GM19468 (cell line): ENCODE measurements at regions not wholly inside any gene's neighbourhood (a gene's known extent, or its start where the extent isn't known, plus 50 kb on each side); places are given as distances from the start of the nearest gene placed in this dataset.

Source experiments
- ATAC-seq: cut with Tn5 transposase; IDR thresholded peaks from one replicate; pipeline ENCODE4 v1.9.1; 2021; ENCODE audit warnings: mild to moderate bottlenecking, moderate library complexity, moderate number of reproducible peaks; ENCODE audit not compliant: unreplicated experiment; ENCODE audit errors: extremely low read depth

DNA sequence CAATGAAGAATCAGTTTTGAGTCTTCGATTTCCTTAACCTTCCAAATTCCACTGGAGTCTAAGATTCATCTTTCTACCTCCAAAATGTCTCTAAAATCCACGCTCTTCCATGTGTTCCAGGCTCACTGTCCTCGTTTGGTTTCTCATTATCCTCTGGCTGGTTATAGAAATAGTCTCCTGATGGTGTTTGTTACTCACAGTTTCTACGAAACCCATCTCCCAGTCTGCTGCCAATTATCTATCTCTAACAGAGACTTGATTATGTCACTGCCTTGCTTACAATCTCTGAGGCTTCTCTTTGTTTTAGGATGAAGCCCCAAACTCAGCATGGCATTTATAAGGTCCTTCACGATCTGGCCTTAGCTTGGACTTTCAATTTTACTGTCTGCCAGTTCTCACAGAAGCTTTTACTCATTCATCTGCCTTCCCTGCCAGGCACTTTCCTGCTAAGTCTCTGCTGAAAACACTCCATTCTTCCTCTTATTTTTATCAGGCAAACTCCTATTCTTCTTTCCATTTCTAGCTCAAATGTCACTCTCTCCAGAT lies 339.6 kb upstream of the SGCD start:
- no peak for ATAC-seq

DNA sequence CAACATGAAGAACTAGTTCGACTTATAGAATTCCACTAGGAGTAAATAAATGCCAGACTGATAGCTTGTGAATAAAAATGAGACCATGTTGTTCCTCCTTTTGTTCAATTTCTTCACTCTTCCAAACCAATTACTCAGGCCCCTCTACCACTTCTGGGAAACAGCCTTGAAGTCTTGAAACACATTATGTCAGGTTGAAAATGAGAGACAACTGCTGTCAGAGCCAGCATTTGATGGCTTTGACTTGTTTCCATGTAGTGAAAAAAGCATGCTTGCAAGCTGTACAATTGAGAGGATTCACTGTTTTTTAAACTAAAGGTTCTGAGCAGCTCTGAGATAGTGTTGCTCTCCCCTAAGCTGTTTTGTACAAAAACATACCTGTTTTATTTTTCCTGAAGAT lies 337.1 kb upstream of the SGCD start:
- ATAC-seq = no peak

DNA sequence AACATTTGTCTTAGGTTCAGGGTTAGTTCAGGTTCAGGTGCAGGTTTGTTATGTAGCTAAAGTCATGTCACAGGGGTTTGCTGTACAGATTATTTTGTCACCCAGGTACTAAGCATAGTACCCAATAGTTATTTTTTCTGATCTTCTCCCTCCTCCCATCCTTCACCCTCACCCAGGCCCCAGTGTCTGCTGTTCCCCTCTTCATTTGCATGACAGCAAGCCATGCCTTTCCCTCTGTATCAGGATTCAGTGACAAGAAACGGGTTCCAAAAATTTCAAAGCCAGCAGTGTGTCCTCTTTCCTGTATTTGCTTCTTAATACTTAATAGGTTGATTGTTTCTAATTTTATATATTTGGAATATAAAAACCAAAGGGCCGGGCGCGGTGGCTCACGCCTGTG lies 330.8 kb upstream of the SGCD start:
- no peak for ATAC-seq

DNA sequence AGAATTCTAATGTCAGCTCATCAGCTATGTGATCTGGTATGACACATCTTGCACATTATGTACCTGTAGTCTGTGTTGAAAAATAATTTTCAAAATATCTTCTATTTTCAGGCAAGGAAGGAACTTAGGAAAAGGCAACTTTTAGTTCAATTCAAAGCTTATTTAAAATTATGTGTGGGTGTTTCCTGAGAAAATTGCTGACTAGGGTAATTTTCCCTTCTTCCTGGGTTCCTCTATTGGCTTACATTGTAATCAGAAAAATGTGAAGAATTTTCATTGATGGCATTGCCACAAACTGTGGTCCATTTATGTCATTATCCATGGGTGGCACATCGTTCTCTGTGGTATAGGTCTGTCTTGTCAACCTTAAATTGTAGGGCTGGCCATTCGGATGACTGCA lies 328.7 kb upstream of the SGCD start:
- no peak for ATAC-seq

DNA sequence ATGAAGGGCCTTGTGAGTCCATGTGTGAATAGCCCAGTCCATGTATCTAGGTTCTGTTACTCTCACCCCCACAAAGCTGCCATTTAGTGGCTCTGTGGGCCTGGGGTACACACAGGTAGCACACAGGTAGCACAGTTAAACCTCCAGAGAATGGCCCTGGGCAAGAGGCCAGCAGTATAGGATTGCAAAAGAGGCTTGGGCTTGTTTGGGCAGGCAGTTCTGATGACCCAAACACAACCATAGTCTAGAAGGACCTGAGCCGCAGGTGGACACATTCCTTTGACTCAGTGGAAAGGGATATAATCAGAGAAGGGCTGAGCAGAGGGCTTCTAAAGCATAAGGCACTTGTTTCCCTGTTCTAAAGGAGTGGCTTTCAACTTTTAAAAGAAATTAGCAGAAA lies 326.8 kb upstream of the SGCD start:
- ATAC-seq = no peak

DNA sequence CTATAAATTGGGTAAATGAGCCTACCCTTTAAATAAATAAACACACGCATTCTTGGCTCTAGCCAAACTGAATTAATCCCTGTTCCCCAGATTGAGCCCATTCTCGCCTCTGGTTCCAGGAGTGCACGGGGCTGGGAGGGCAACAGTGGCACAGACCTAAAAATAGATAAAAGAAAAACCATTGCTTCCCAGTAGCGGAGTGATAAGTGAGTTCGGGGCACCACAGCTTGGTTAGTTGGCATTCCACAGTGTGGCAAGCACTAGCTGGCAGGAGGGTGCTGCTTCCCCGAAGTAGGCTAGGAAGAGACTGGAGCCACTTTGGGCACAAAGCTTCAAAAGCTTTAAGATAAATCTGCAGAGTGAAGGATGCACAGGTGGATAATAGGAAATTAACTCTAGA lies 322.2 kb upstream of the SGCD start:
- no peak for ATAC-seq

DNA sequence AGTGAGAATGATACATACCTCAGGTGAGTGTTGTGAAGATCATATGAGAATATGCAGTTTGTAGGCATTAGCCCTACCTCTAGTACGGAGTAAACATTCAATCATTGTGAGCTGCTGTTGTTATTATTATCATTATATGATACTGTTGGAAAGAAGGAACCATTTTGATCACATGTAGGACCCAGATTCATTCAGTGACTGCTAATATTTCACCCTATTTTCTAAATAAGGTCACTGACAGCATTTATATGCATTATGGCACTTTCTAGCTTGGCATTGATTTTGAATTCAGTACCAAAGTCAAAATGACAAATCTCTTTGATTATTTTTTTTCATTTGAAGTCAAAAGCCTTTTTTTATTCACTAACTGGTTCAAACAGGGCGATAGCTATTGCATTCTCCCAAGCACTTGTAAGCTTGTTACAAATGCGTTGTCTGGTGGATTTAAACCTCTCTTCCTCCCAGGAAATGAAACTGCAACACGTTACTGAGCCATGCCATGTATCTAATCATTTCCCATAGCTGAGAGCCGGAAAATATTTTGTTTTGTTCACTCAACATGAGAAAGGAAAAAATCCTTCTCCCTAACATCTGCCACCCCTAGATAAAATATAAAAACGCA lies 320.8 kb upstream of the SGCD start:
- no peak for ATAC-seq

DNA sequence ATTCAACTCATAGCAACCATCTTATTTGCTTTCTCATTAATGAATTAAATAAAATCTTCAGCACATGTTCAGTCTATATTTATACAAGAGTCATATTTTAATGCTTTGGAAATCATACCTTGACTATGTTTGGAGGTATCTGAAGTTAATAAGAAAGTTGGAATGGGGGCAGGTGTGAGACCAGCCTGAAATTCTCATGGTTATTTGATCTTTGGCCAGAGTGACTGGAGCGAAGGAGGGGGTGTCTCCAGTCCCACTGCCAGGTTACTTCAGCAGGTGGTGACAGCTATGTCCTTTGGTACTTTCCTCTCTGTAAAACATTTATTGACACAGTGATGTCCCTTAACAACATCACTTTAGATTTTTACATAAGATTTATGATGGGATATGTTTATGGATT lies 318.1 kb upstream of the SGCD start:
- no peak for ATAC-seq

DNA sequence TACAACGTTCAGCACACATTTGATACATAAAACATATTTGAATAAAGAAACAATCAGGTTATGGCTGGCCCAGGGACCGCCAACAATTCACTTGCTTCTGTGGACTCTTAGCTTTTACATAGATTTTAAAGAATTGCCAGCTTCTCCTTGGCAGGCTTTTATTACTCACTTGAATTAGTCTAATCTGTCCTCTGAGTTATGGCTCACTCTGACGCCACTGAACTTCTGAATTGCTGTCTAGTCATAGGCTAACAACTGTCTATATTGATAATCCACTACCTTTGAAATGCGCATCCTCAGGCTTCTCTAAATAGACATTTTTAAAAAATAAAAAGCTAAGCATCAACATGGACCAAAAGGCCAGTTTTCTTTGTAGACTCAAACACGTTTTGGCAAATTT lies 317.4 kb upstream of the SGCD start:
- ATAC-seq = no peak

DNA sequence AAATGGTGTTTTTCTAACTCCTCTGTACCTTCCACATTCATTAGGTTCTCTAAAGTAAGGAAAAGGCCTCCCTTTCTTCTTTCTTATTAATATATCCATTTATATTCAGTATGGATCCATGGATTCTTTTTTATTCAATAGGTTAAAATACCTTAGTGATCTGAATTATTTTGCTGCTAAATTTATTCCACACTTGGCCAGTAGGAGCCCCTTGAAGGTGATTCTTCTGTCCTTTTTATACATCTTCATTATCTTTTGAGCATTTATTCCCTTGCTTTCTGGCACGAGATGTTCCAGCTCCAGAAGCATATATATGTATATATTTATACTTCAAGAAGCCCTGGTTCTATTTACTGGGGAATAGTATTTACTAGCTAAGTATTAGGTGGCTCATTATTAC lies 311.8 kb upstream of the SGCD start:
- ATAC-seq = no peak

DNA sequence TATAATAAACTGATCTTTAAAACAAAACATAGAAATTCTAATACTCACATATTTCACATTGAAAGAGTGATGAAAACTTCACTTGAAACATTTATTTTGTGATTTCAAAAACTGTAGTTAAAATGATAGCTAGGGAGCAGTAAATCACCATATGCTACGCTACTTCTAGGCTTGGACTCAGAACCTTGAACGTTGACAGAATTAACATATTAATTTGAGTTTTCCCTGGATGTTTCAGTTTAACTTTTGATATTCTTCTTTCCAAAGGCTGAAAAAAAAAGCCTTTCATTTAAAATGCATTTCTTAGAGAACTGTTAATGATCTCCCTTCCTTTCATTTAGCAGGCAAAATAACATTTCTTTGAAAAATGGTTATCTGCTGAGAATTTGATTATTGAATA lies 307.8 kb upstream of the SGCD start:
- no peak for ATAC-seq

DNA sequence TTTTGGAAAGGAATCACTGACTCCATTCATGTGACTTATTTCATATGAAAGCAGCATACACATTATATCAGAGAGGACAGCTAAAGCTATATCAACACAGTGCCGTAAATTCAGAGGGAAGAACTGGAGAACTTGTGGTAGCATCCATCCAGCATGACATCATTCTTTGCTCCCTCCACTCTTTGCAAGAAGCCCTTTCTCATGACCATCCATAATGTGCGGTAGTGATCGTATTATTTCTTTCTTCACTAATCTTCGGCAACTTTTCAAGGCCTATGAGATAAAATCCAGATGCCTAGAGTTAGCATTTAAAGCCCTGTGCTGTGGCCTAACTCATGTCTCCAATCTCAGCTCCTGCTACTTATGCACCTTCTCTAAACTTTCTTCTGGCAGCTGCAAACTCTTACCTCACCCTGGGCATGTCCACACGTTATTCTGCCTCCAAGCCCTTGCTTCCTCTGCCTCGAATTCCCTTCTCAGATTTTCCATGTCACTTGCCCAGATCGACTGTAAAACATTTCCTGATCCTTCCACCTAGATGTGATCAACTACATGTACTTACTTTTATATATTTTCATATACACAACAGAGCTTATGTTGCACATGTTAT lies 307.3 kb upstream of the SGCD start:
- ATAC-seq = no peak

DNA sequence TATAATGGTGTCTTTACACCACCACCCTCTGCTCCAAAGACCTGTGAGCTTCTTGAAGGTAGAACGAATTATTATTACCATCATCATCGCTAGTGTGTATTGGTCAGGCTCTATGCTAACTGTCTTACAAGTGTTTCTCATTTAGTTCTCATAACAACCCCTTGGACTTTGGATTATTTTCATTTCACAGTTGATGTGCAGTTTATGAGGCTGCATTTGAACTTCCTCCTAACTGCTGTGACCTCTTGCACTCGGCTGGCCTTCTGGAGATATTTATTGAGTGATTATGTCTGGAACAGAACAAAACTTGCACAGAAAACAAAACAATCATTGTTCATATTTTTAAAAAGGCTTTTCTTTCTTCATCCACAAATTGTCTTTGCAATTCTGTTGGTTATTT lies 306.3 kb upstream of the SGCD start:
- no peak for ATAC-seq

DNA sequence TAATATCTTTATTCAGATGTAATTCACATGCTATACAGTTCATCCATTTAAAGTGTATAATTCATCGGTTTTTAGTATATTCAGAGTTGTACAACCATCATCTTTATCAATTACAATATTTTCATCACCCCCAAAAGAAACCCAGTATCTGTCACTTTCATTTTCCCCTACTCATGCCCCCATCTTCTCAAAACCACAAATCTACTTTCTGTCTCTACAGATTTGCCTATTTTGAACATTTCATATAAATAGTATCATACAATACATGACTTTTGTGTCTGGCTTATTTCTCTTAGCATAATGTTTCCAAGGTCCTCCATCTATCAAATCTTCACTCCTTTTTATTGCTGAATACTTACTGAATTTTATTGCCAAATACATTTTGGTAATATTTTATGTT lies 305.1 kb upstream of the SGCD start:
- no peak for ATAC-seq

DNA sequence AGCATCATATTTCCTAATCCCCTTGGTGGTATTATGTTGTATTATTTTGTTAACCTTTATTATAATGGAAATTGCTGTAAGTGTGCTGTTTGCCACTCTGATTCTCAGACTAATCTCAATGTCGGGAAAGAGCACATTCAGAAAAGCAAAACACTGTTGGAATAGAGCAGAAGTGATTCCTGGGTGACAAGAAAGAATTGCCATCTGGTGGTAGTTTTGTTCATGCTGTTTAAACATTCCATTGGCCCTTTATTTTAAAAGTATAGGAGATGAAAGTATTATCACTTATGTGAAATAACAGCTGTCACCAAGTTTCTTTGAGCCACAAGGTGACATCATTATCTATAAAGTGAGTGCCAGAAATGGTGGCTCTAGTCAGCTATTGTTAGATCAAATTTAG lies 301.3 kb upstream of the SGCD start:
- no peak for ATAC-seq

DNA sequence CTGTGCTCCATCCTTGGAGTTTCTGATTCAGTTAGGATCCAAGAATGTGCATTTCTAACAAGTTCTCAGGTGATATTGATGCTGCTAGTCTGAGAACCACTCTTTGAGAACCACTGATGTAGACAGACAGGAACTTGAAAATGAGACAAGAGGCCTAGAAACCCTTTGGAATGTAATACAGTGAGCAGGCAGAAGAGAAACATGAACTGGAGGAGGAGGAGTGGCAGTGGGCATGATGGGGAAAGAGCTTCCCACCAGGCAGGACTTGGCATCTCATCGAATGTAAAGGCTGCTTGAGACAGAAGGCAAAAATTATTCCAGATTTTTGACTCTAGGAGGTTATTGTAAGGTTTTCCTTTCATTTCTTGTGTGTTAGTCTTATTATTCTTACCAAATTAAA lies 295.8 kb upstream of the SGCD start:
- ATAC-seq = no peak

DNA sequence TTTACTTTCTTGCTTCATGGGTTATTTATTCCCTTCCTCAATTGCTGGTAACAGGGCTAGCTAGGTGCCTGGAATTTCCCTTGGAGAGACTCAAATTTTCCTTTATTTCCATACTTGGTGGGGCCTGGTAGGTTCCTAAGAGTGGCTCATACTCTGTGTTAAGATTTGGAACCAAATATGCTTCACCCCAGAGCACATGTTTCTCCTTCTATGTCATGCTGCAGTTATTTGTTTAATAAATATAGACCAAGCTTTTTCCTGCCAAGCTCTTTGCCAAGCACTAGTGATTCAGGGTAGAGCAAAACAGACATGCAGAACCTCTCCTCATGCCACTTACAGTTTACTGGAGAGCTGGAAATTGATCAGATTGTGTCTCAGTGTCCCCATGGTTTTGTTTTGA lies 290.3 kb upstream of the SGCD start:
- ATAC-seq = no peak

DNA sequence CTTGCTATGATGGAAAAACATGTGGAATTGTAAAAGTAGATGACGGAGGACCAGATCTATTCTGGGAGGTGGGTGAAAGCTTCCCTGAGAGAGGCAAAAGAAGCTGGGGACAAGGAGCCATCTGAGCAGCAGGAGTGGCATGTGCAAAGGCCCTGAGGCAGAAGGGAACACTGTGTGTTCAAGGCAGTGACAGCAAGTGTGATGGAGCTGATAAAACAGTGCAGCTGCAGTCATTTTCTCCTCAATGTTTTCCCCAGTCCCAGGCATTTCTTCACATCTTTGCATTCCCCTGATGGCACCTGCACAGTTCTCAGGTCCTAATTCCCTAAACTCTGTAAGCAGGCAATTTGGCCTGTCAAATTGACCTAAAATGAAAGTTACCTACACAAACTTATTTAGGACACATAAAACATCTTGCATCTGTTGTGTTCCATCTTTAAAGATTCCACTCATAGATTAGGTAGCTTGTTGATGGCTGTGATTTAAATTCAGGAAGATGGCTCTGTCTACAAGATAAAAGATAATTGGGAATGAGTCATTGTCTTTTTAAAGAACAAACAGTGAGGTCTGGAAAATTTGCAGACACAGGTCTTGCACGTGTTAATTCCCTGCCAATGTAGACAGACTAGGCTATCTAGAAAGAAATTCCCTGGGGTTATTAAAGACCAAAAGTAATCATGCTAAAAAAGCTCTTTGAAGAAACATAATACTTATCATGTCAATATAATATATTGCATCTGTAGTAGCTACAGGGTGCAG lies 289.6 kb upstream of the SGCD start:
- no peak for ATAC-seq

DNA sequence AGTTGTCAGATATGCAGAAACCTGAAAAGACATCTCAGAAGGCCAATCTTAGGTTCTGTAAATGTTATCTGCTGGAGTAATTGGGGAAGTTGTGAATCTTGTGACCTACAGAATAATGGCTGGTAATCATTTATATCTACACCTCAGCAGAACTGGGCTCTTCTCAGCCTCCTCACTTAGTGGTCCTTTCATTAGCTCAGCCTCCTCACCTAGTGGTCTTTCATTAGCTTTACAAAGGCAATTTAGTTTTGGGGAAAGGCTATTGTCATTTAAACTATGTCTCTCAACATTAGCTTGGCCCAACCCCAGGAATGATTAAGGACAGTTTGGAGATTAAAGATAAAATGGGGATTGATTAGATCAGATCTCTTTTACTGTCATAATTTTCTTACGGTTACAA lies 284.2 kb upstream of the SGCD start:
- ATAC-seq = no peak

DNA sequence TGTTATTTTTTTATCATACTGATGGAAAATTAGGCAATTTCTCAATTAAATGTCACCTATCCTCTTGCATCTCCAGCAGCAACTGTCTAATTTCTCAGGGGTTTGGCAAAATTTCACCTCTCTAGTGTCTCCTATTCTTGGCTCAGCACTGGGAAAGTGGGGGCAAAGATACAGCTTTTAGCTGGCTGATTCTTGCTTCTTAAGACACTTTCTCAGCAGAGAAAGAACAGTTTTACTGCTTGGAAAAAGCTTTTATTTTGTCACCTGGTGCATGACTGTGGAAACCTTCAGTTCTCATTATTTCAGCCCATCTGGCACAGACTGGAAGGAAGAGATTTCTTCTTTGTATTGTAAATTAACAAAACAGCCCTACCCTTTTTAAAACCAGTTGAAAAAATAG lies 283.6 kb upstream of the SGCD start:
- no peak for ATAC-seq

DNA sequence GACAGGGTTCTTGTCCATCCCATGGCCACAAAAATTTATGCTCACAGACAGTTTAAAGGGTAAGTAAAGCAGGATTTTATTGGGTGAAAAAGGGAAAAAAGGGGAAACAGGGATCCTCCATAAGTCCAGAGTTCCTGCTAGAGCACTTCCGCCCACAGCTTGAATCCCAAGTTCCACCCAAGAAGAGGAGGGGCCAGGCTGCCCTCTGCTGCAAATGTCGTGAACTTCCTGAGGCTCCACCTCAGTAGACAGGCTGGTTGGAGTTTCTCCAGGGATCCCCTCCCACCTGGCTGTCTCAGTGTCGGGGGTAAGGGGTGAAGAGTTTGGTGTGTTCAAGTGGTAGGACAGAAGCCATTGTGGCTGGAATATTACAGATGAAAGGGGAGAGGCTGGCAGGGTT lies 275.0 kb upstream of the SGCD start:
- ATAC-seq = no peak

DNA sequence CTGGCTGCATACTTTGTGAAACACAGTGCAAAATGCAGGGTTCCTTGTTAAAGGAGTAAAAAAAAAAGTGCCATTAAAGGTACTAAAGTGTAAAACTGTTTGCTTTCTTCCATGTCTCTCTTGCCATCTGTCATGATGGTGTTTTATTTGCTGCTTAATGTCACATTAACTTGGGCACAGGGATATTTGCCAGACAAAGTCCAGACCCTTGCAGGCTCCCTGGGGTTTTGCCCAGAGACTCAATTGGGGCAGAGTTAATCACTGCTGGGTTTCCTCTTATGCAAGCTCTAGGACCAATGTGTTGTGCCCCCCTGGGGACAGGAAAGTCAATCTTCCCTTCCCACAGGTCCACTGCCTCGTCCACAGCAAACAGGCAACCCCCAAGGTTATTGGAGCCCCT lies 274.3 kb upstream of the SGCD start:
- no peak for ATAC-seq
